RCC 7860 (cell line): ENCODE measurements at regions not wholly inside any gene's neighbourhood (a gene's known extent, or its start where the extent isn't known, plus 50 kb on each side); places are given as distances from the start of the nearest gene placed in this dataset.

Experiments
- DNase-seq: peaks from one replicate; pipeline ENCODE4 v3.0.0-alpha.2; 2015; ENCODE audit warnings: low spot score
- FAIRE-seq: peaks from 2 replicates; lab custom pipeline; 2012; peaks lifted over from hg19 to GRCh38; lab: Jason Lieb, UNC

DNA sequence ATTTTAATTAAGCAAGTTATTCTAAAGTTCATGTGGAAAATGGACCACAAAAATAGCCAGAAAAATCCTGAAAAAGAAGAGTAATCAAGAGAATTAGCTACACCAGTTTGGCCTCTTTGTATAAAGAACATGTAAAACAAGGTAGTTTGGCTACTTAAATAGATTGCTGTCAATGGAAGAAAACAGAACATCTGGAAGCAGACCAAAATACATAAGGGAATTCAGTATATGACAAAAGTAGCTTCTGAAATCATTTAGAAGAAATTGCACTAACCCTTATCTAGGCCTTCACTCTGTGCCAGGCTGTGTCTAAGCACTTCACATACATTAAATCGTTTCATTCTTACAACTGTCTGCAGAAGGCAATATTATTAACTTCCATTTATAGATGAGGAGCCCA is 156.6 kb downstream of the PRDM6 start:
- DNase-seq, result no peak
- no peak for FAIRE-seq

DNA sequence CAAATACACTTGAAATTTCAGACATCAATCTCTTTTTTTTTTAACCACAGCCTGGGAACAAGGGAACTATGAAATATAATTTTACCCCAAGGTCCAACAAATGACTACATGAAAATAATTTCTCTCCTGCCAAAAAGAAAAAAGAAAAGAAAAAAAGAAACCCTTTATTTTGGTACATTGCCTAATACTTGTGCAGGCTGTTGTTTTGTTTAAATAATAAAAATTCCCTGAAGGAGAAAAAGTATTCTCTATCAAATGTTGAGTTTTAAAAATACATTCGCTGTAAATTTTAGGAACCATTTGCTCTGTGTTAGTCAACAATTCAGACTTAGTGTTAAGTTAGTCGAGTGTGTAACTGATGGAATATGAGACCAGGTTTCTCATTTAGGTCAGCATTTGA is 155.4 kb downstream of the PRDM6 start:
- FAIRE-seq (no peak), DNase-seq (no peak)
